Thyroid gland (tissue), 4 donors: ENCODE measurements at regions not wholly inside any gene's neighbourhood (a gene's known extent, or its start where the extent isn't known, plus 50 kb on each side); places are given as distances from the start of the nearest gene placed in this dataset.

Experiments used
- DNase-seq, 2 donors: peaks; one replicate each; pipeline ENCODE4 v3.0.0-alpha.2; 2019
- H3K27ac ChIP-seq, 3 donors: fragments of 200-600 bp; sonication (generic); 1 replicate in 2 of 3; 2 replicates in 1 of 3; pipeline ENCODE4 v1.5.1; 2016 to 2019; ENCODE audit warnings: mild to moderate bottlenecking in 1 of 3, moderate library complexity in 1 of 3
- H3K27me3 ChIP-seq: fragments of 200-600 bp; sonication (generic); one replicate; pipeline ENCODE4 v1.5.1; 2019
- H3K36me3 ChIP-seq, 2 donors: fragments of 200-600 bp; sonication (generic); one replicate each; pipeline ENCODE4 v1.5.1; 2016 to 2019
- H3K4me1 ChIP-seq, 2 donors: fragments of 200-600 bp; sonication (generic); one replicate each; pipeline ENCODE4 v1.5.1; 2017 to 2019
- H3K4me3 ChIP-seq, 3 donors: fragments of 200-600 bp; sonication (generic); replicated peaks in 1 of 3; 1 replicate in 2 of 3; 2 replicates in 1 of 3; pipeline ENCODE4 v1.5.1; 2016; ENCODE audit warnings: mild to moderate bottlenecking in 1 of 3
- H3K9me3 ChIP-seq: fragments of 200-600 bp; sonication (generic); one replicate; pipeline ENCODE4 v1.5.1; 2017
- CTCF ChIP-seq, 6 experiments: fragments of 200-600 bp in 3 of 6; fragments of 450-650 bp in 3 of 6; sonication (generic) in 3 of 6; IDR thresholded peaks; one replicate each; pipeline ENCODE4 v1.5.1; 2016 to 2019; ENCODE audit warnings: antibody characterized with exemption in 6 of 6, mild to moderate bottlenecking in 2 of 6, inconsistent platforms in 1 of 6, moderate library complexity in 1 of 6
- POLR2A ChIP-seq, 2 donors: fragments of 450-650 bp; IDR thresholded peaks; one replicate each; pipeline ENCODE4 v1.6.1; 2017; ENCODE audit warnings: antibody characterized with exemption in 2 of 2, mild to moderate bottlenecking in 2 of 2, moderate library complexity in 1 of 2
- WGBS, 2 donors: methylation state at CpG; one replicate each; pipeline ENCODE4 v1.1.5; 2017; 5-methylcytosine and 5-hydroxymethylcytosine counted together
- intact Hi-C: fragments of 100-400 bp; cut with DNase I; formaldehyde crosslinking; loops from one replicate; pipeline ENCODE4 v1.15.1; 2023

GRCh38 chr11:112634995-112635737 is 326.1 kb upstream of the NCAM1 start:
- 67 to 76% methylated on average over 8 of the region's 8 CpGs for WGBS, 2 donors
- Histone ChIP-seq H3K27ac (no peak overlapping the region), H3K4me1 (no peaks in the 10 kb centered on the region), H3K36me3 (no peaks in the 10 kb centered on the region), H3K27me3 (no peaks in the 10 kb centered on the region), H3K4me3 (no peak overlapping the region), H3K9me3 (no peaks in the 10 kb centered on the region)
- intact Hi-C loops, result no loop called here
- no peak for DNase-seq
- TF ChIP-seq POLR2A (IDR thresholded peaks at IDR 0.05), result no peak
- no peak for TF ChIP-seq CTCF (IDR thresholded peaks at IDR 0.05)

DNA sequence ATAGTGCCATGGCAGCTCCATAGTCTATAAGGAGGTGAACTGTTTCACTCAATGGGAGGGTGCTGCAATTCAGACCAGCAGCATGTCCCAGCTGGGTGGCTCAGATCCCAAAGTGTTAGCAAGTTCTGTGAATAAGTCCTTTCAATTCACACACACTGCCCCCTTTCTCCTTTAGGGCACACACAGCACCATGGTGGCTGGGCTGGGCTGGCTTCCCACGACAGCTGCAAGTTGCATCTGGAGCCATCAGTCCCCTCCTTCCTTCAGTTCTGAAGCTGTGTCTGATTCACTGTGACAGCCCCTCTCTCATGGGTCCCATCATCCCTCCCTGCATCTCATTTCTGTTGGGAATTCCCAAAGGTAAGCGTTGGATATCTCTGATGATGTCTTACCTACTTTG is 324.1 kb upstream of the NCAM1 start:
- no peak for TF ChIP-seq POLR2A (IDR thresholded peaks at IDR 0.05)
- no peak for TF ChIP-seq CTCF (IDR thresholded peaks at IDR 0.05)
- DNase-seq, result no peak
- Histone ChIP-seq H3K27me3 (no peaks in the 10 kb centered on the region), H3K27ac (no peak overlapping the region), H3K4me1 (no peaks in the 10 kb centered on the region), H3K4me3 (no peak overlapping the region), H3K9me3 (no peaks in the 10 kb centered on the region), H3K36me3 (no peaks in the 10 kb centered on the region)
- intact Hi-C loops, result no loop called here
- 76 to 83% methylated on average over 2 of the region's 2 CpGs for WGBS, 2 donors

DNA sequence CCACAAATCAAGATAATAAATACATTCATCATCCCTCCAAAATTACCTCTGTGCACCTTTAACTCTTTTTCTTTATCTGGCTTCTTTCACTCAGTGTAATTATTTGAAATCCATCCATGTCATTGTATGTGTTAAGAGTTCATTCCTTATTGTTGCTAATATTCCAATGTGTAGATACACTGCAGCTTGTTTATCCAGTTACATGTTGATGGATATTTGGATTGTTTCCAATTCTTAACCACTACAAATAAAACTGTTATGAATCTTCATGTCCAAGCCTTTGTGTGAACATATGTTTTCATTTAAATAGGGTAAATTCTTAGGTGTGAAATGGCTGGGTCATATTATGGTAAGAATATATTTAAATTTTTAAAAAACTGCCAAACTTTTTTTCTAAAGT is 323.3 kb upstream of the NCAM1 start:
- intact Hi-C loops, result no loop called here
- Histone ChIP-seq H3K4me3 (no peak overlapping the region), H3K9me3 (no peaks in the 10 kb centered on the region), H3K27me3 (no peaks in the 10 kb centered on the region), H3K27ac (no peak overlapping the region), H3K4me1 (no peaks in the 10 kb centered on the region), H3K36me3 (no peaks in the 10 kb centered on the region)
- no peak for TF ChIP-seq CTCF (IDR thresholded peaks at IDR 0.05)
- no peak for TF ChIP-seq POLR2A (IDR thresholded peaks at IDR 0.05)
- no peak for DNase-seq

DNA sequence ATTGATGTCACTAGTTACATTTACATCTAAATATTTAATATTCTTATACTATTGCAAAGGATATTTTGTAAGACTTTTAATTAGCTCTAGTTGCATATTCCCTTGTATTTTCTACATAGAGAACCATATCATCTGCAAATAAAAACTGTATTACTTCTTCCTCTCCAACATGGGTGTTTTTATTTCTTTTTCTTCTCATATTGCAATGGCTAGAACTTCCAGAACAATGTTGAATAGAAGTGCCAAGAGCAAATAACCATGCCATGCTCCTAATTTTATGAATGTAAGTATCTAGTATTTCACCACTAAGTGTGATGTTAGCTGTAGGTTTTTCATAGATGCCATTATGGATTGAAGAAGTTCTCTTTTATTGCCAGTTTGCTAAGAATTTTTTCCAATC is 321.8 kb upstream of the NCAM1 start:
- Histone ChIP-seq H3K4me1 (no peaks in the 10 kb centered on the region), H3K36me3 (no peaks in the 10 kb centered on the region), H3K4me3 (no peak overlapping the region), H3K27ac (no peak overlapping the region), H3K9me3 (no peaks in the 10 kb centered on the region), H3K27me3 (no peaks in the 10 kb centered on the region)
- intact Hi-C loops, result no loop called here
- TF ChIP-seq POLR2A (IDR thresholded peaks at IDR 0.05) (no peak), CTCF (IDR thresholded peaks at IDR 0.05) (no peak)
- DNase-seq, result no peak

DNA sequence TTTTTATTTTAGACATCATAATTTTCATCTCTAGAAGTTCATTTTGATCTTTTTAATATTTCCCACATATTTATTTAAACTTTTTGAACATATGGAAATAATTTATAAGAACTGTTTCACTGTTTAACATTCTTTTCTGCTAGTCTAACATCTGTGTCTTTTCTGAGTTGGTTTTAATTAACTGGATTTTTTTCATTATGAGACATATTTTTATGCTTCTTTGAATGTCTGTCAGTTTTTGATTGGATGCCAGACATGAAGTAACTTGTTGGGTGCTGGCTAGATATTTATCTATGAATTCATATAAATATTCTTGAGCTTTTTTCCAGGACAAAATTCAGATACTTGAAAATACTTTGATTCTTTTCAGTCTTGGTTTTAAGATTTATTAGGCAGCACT is 317.8 kb upstream of the NCAM1 start:
- TF ChIP-seq POLR2A (IDR thresholded peaks at IDR 0.05), result no peak
- no peak for TF ChIP-seq CTCF (IDR thresholded peaks at IDR 0.05)
- H3K9me3 ChIP-seq, result no peaks in the 10 kb centered on the region
- H3K4me1 ChIP-seq, result no peaks in the 10 kb centered on the region
- H3K36me3 ChIP-seq, result no peaks in the 10 kb centered on the region
- no peak overlapping the region for H3K4me3 ChIP-seq
- H3K27ac ChIP-seq, result no peak overlapping the region
- no peak for DNase-seq
- no peaks in the 10 kb centered on the region for H3K27me3 ChIP-seq
- intact Hi-C loops, result no loop called here
